ENCODE measurements at regions not wholly inside any gene's neighbourhood (a gene's known extent, or its start where the extent isn't known, plus 50 kb on each side); places are given as distances from the start of the nearest gene placed in this dataset.

GRCh38 chr11:111086058-111086457 lies 159.5 kb upstream of the POU2AF2 start:
- no peak for TF ChIP-seq CTCF (IDR thresholded peaks at IDR 0.05)
- no peak for TF ChIP-seq EZH2 (IDR thresholded peaks at IDR 0.05)
- TF ChIP-seq EZH2phosphoT487 (IDR thresholded peaks at IDR 0.05), result no peak
